Urinary bladder (tissue), 3 donors: ENCODE measurements at regions not wholly inside any gene's neighbourhood (a gene's known extent, or its start where the extent isn't known, plus 50 kb on each side); places are given as distances from the start of the nearest gene placed in this dataset.

Experiments
- DNase-seq: peaks from one replicate; pipeline ENCODE4 v3.0.0-alpha.2; 2015; ENCODE audit errors: extremely low spot score
- H3K27ac ChIP-seq: one replicate; pipeline ENCODE4 v1.5.1; 2013; ENCODE audit warnings: low read depth, mild to moderate bottlenecking, moderate library complexity
- H3K36me3 ChIP-seq: one replicate; pipeline ENCODE4 v1.6.1; 2013; ENCODE audit warnings: mild to moderate bottlenecking, moderate library complexity; ENCODE audit not compliant: insufficient read depth
- H3K4me1 ChIP-seq: one replicate; pipeline ENCODE4 v1.6.1; 2013; ENCODE audit warnings: mild to moderate bottlenecking, moderate library complexity; ENCODE audit not compliant: insufficient read depth
- H3K4me3 ChIP-seq: one replicate; pipeline ENCODE4 v1.5.1; 2013; ENCODE audit warnings: low read depth, low read length
- WGBS: extraction: QIAGEN DNeasy Blood & Tissue Kit; methylation state at CpG from one replicate; pipeline ENCODE4 v1.1.7; 2013; 5-methylcytosine and 5-hydroxymethylcytosine counted together
- donor health status: healthy with polysubstance abuse.
- donor health status: healthy.

GRCh38 chr6:147621263-147621662 lies 112.8 kb downstream of the SAMD5 start:
- no peak for DNase-seq
- 47% methylated on average over 3 of the region's 3 CpGs for WGBS

GRCh38 chr6:147621961-147622360 lies 113.5 kb downstream of the SAMD5 start:
- no peaks in the 10 kb centered on the region for H3K36me3 ChIP-seq
- no peak for DNase-seq
- WGBS = 62% methylated on average over 2 of the region's 2 CpGs
- no peak overlapping the region for H3K4me3 ChIP-seq
- no peak overlapping the region for H3K27ac ChIP-seq
- no peaks in the 10 kb centered on the region for H3K4me1 ChIP-seq

More at GRCh38 chr6:147621263-147621662, 112.8 kb downstream of the SAMD5 start:
- Histone ChIP-seq H3K27ac (no peak overlapping the region), H3K36me3 (no peaks in the 10 kb centered on the region), H3K4me3 (no peak overlapping the region), H3K4me1 (no peaks in the 10 kb centered on the region)

DNA sequence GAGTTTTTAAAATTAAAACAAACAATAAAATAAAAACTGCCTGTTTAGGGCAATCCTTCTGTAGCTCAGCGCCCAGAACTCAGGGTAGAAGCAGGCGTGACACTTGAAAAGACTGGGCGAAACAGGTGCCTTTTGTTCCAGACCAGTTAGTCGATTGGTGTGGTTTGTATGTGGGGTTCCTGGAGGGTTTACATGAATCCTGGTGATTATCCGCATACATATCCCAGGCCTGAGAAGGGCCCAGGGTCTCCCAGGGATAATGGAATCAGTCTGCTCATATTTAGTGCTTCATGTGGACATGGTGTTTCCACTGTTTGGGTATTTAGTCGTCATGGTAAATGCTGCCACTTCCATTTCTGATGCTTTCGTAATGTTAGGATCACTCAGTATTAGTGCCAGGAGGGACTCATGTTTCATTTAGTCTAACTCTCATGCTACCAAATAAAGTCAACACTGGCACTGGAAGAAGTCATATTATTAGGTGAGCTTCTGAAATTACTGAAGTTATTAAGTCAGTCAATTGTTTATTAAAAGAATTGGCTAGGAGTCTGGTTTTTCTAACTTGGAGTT lies 116.5 kb downstream of the SAMD5 start:
- Histone ChIP-seq H3K4me3 (no peak overlapping the region), H3K27ac (no peak overlapping the region), H3K36me3 (no peaks in the 10 kb centered on the region), H3K4me1 (no peaks in the 10 kb centered on the region)
- WGBS = 91% methylated on average over 7 of the region's 7 CpGs
- no peak for DNase-seq

DNA sequence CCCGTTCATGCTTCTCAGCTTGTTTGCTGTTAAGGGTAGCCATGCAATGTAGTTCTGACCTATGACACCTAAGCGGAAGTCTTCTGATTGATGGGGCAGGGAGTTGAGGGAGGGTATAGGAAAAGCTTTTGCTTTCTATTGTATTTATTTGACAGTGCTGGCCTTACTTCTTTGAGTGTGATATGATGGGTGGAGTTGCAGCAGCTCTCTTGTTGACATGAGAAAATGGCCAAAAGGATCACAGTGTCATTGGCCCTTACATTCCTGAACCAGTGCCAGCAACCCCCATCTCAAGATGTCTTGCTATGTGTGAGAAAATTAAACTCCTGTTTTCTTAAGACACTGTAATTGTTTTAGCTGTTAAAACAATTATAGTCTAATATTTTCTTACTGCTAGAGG lies 117.5 kb downstream of the SAMD5 start:
- no peak overlapping the region for H3K4me3 ChIP-seq
- no peaks in the 10 kb centered on the region for H3K36me3 ChIP-seq
- no peaks in the 10 kb centered on the region for H3K4me1 ChIP-seq
- no peak for DNase-seq
- H3K27ac ChIP-seq = no peak overlapping the region
- 91% methylated on average over 2 of the region's 2 CpGs for WGBS

DNA sequence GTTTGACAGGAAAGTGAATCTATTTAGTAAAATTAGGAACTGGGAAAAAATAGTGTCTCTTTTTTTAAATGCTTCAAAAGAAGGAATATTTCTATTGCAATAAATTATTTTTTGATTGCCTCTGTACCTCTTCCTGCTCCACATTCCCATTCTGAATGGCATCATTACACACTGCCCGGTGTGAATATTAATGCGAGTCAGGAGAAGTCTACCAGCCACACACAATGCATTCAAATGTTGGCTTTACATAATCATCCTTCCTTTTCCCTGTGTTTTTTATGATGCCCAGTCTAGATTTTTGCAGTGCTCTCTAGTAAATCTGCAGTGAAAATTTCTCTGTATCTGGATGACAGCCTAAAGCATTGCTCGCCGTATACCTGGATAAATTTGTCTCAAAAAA lies 118.9 kb downstream of the SAMD5 start:
- no peak for DNase-seq
- WGBS = 81% methylated on average over 4 of the region's 4 CpGs
- no peaks in the 10 kb centered on the region for H3K36me3 ChIP-seq
- H3K27ac ChIP-seq = no peak overlapping the region
- no peaks in the 10 kb centered on the region for H3K4me1 ChIP-seq
- H3K4me3 ChIP-seq = no peak overlapping the region

GRCh38 chr6:147633191-147633590 lies 124.7 kb downstream of the SAMD5 start:
- Histone ChIP-seq H3K36me3 (no peaks in the 10 kb centered on the region), H3K4me1 (no peaks in the 10 kb centered on the region), H3K27ac (no peak overlapping the region), H3K4me3 (no peak overlapping the region)
- DNase-seq = no peak
- WGBS = 95% methylated on average over 9 of the region's 9 CpGs

DNA sequence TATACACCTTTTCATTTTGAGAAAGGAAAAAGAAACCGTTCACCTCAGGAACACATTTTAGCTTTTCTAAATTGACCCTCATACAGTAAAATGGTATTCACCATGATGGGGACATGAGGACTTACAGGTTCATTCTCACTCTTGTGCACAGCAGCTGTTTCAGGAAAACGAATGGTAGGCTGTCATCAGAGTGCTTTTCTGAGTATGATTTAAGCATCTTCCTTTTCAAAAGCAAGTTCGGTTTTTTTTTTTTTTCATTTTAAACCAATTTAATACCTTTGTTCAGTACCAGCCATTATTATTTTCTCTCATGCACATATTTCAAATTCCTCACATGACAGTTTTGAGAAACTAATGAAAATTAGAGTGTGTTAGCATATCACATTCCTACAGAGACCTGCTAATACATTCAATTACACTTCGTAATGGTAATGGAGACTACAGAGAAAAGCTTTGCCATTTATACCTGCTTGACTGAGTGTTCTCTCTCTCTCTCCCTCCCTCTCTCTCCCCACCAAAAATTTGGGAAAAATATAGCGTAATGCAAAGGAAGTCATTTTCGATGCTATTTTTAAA lies 129.2 kb downstream of the SAMD5 start:
- Histone ChIP-seq H3K36me3 (no peaks in the 10 kb centered on the region), H3K27ac (no peak overlapping the region), H3K4me1 (no peaks in the 10 kb centered on the region), H3K4me3 (no peak overlapping the region)
- WGBS = 89% methylated on average over 6 of the region's 6 CpGs
- no peak for DNase-seq

DNA sequence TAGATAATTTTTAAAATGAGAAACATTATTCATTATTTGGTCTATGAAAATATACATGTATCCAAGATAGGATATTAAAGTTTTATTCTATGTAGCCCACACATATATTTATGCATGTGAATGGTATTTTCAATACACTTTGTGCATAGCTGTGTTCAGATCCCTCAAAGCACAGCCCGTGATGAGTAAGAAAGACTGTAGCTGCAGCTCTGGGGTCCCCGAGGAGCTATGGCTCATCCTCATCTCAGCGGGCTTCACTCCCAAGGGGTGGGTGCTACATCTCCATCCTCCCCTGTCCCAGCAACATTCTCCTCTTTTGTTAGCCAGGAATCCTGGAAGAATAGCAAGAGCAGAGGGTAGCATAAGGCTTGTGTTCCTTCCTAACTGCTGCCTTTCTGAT lies 130.8 kb downstream of the SAMD5 start:
- H3K27ac ChIP-seq = no peak overlapping the region
- DNase-seq = no peak
- no peaks in the 10 kb centered on the region for H3K36me3 ChIP-seq
- no peak overlapping the region for H3K4me3 ChIP-seq
- H3K4me1 ChIP-seq = no peaks in the 10 kb centered on the region
- 75% methylated on average over 3 of the region's 3 CpGs for WGBS

- Histone ChIP-seq H3K4me3 (no peak overlapping the region), H3K4me1 (no peaks in the 10 kb centered on the region), H3K27ac (no peak overlapping the region), H3K36me3 (no peaks in the 10 kb centered on the region)
- 87% methylated on average over 1 of the region's 1 CpG for WGBS
- DNase-seq = no peak
Observed at GRCh38 chr6:147640606-147641005, 132.1 kb downstream of the SAMD5 start.

GRCh38 chr6:147641511-147641910 lies 133.0 kb downstream of the SAMD5 start:
- Histone ChIP-seq H3K36me3 (no peaks in the 10 kb centered on the region), H3K4me1 (no peaks in the 10 kb centered on the region), H3K4me3 (no peak overlapping the region), H3K27ac (no peak overlapping the region)
- no peak for DNase-seq
- whole genome bisulfite sequencing = 89% methylated on average over 3 of the region's 3 CpGs

DNA sequence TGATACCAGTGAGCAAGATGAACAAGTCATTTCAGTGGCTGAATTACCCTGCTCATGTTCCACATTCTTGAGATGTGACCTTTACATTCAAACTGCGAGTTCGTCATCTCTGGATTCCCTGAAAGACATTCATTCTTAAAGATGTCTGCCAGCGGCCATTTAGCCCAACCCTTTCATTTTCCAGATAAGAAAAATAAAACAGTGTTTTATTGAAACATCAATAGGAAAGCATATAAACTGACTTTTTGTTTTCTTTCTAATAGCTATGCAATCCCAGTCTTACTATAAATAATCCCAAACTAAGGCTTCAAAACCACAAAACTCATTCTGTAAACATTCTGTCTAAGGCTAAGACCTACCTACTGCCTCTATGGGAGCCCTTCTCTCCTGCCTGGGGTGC lies 134.0 kb downstream of the SAMD5 start:
- no peak overlapping the region for H3K4me3 ChIP-seq
- no peaks in the 10 kb centered on the region for H3K36me3 ChIP-seq
- WGBS = 58% methylated on average over 3 of the region's 3 CpGs
- DNase-seq = no peak
- H3K27ac ChIP-seq = no peak overlapping the region
- no peaks in the 10 kb centered on the region for H3K4me1 ChIP-seq

DNA sequence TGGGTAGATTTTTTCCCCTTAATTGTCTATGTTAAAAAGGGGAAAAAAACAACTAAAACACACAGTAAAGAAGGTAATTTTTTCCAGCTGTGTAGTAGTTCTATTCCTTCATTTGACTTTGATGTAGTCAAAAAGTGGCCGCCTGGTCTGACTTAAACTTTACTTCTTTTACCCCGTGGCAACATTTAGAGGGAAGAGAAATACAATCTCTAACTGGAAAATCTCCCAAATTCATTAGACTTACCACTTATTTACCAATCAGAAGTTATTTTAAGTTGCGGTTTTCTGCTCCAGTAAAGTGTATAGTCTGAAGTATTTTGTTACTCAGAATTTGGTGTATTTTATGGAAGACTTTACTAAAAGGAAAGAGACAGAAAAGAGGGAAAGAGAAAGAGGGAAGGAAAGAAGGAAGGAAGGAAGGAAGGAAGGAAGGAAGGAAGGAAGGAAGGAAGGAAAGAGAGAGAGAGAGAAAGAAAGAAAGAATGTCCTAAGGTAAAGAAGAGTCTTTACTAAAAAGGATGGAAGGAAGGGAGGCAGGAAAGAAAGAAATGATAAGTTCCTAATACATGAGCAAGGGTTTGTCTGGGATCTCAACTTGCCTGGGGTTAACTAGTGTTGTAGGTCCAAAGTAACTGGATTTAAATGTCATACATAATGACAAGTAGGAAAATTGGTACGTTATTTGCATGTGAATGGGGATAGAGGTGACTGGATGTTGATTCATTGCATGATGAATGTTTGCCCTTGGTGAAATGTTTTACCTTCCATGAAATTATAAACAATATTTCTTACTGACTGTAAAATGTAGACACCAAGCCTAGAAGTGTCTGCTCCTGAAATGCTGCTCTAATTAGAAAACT lies 135.1 kb downstream of the SAMD5 start:
- no peak overlapping the region for H3K4me3 ChIP-seq
- DNase-seq = no peak
- no peaks in the 10 kb centered on the region for H3K4me1 ChIP-seq
- 91% methylated on average over 4 of the region's 4 CpGs for WGBS
- no peaks in the 10 kb centered on the region for H3K36me3 ChIP-seq
- H3K27ac ChIP-seq = no peak overlapping the region

- Histone ChIP-seq H3K27ac (no peak overlapping the region), H3K4me1 (no peaks in the 10 kb centered on the region), H3K36me3 (no peaks in the 10 kb centered on the region), H3K4me3 (no peak overlapping the region)
- whole genome bisulfite sequencing = 37% methylated on average over 2 of the region's 2 CpGs
- DNase-seq = no peak
Observed at GRCh38 chr6:147648916-147649315, 140.4 kb downstream of the SAMD5 start.
